ENCODE measurements at regions not wholly inside any gene's neighbourhood (a gene's known extent, or its start where the extent isn't known, plus 50 kb on each side); places are given as distances from the start of the nearest gene placed in this dataset.

DNA sequence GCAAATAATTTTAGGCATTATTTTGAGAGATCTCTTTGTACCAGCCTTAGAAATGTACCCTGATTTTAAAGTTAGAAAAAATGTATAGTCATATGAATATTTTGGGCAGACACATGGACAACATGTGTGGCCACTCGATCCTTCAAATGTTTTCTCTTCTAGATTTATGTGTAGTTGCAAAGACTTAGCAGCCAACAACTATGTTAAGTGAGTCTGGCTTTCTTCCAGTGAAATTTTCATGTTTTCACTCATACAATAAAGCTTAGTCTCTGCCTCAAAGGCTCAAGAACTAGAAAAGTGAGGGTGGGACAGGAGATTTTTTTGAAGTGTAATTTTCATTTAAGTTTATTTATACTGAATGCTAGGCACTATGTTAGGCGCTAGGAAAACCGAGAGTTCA lies 207.7 kb upstream of the DACH1 start:
- Histone ChIP-seq H3K27me3 (ENCODE audit: insufficient read depth, low read length, poor library complexity, severe bottlenecking) (no peaks in the 10 kb centered on the region), H2AFZ (ENCODE audit: low read length) (no peak overlapping the region), H3K9ac (ENCODE audit: low read depth, low read length, poor library complexity, severe bottlenecking) (no peak overlapping the region), H3K36me3 (ENCODE audit: insufficient read depth, low read length) (no peaks in the 10 kb centered on the region), H3F3A (ENCODE audit: low read depth) (no peaks in the 10 kb centered on the region), H4K20me1 (ENCODE audit: insufficient read depth, low read length, poor library complexity, severe bottlenecking) (no peaks in the 10 kb centered on the region), H3K79me2 (ENCODE audit: insufficient read depth, low read length) (no peaks in the 10 kb centered on the region), H3K9me2 (replicated peaks; ENCODE audit: low read depth, low read length) (no peaks in the 10 kb centered on the region), H3K4me1 (ENCODE audit: insufficient read depth, low read length, poor library complexity, severe bottlenecking) (no peaks in the 10 kb centered on the region), H3K9me3 (ENCODE audit: insufficient read depth, low read depth, low read length) (no peaks in the 10 kb centered on the region), H3K4me3 (ENCODE audit: low read length, poor library complexity, severe bottlenecking) (no peak overlapping the region), H3K4me2 (ENCODE audit: low read depth, low read length, poor library complexity, severe bottlenecking) (no peak overlapping the region)
- TF ChIP-seq, protein P1, sequence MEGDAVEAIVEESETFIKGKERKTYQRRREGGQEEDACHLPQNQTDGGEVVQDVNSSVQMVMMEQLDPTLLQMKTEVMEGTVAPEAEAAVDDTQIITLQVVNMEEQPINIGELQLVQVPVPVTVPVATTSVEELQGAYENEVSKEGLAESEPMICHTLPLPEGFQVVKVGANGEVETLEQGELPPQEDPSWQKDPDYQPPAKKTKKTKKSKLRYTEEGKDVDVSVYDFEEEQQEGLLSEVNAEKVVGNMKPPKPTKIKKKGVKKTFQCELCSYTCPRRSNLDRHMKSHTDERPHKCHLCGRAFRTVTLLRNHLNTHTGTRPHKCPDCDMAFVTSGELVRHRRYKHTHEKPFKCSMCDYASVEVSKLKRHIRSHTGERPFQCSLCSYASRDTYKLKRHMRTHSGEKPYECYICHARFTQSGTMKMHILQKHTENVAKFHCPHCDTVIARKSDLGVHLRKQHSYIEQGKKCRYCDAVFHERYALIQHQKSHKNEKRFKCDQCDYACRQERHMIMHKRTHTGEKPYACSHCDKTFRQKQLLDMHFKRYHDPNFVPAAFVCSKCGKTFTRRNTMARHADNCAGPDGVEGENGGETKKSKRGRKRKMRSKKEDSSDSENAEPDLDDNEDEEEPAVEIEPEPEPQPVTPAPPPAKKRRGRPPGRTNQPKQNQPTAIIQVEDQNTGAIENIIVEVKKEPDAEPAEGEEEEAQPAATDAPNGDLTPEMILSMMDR (conservative IDR thresholded peaks at IDR 0.05; ENCODE audit: low read length), result no peak
- no peak for TF ChIP-seq EZH2phosphoT487 (IDR thresholded peaks at IDR 0.05; ENCODE audit: borderline replicate concordance)

DNA sequence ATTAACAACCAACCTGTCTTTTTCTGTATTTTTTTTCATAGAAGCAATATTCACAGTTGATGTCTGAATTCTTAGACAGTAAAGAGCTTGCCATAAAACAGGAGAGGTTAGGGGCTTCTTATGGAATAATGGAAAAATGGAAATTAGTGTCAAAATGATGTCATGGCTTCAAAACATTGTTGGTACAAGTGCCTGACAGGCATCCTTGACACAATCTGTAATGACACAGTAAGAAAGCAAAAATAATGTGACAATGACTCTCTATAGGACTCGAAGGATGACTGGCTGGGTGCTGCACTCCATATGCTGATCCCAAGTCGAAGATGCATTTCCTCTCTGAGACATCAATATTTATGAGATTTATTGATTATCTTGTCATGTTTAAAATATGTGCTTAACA lies 205.3 kb upstream of the DACH1 start:
- no peaks in the 10 kb centered on the region for H3K79me2 ChIP-seq (ENCODE audit: insufficient read depth, low read length)
- TF ChIP-seq, protein P1 (conservative IDR thresholded peaks at IDR 0.05; ENCODE audit: low read length), result no peak
- no peak for TF ChIP-seq EZH2phosphoT487 (IDR thresholded peaks at IDR 0.05; ENCODE audit: borderline replicate concordance)
- no peaks in the 10 kb centered on the region for H3K9me2 ChIP-seq (replicated peaks; ENCODE audit: low read depth, low read length)
- H3F3A ChIP-seq (ENCODE audit: low read depth), result no peaks in the 10 kb centered on the region
- no peak overlapping the region for H2AFZ ChIP-seq (ENCODE audit: low read length)
- H3K4me2 ChIP-seq (ENCODE audit: low read depth, low read length, poor library complexity, severe bottlenecking), result no peak overlapping the region
- H3K9me3 ChIP-seq (ENCODE audit: insufficient read depth, low read depth, low read length), result no peaks in the 10 kb centered on the region
- H3K36me3 ChIP-seq (ENCODE audit: insufficient read depth, low read length), result no peaks in the 10 kb centered on the region
- H3K4me1 ChIP-seq (ENCODE audit: insufficient read depth, low read length, poor library complexity, severe bottlenecking), result no peaks in the 10 kb centered on the region
- no peaks in the 10 kb centered on the region for H4K20me1 ChIP-seq (ENCODE audit: insufficient read depth, low read length, poor library complexity, severe bottlenecking)
- no peak overlapping the region for H3K9ac ChIP-seq (ENCODE audit: low read depth, low read length, poor library complexity, severe bottlenecking)
- no peak overlapping the region for H3K4me3 ChIP-seq (ENCODE audit: low read length, poor library complexity, severe bottlenecking)
- H3K27me3 ChIP-seq (ENCODE audit: insufficient read depth, low read length, poor library complexity, severe bottlenecking), result no peaks in the 10 kb centered on the region

DNA sequence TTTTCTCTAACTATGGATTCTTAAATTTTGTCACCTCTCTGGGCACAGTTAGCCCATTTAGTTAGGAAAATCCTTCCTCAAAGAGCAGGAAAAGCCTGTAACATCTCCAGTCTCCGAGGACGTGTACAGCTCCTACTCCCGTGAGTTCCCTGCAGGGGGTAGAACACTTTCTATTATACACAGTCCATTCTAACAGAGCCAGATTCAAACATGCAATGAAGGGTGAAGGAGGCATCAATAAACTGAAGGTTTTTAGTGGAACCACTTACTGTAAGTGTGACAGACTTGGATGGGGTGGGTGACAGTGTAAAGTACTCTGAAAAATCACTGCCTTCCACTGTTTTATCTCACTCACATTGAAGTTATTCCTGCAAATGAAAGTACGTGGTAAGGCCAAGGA lies 204.7 kb upstream of the DACH1 start:
- Histone ChIP-seq H3K9ac (ENCODE audit: low read depth, low read length, poor library complexity, severe bottlenecking) (no peak overlapping the region), H2AFZ (ENCODE audit: low read length) (no peak overlapping the region), H4K20me1 (ENCODE audit: insufficient read depth, low read length, poor library complexity, severe bottlenecking) (no peaks in the 10 kb centered on the region), H3F3A (ENCODE audit: low read depth) (no peaks in the 10 kb centered on the region), H3K9me2 (replicated peaks; ENCODE audit: low read depth, low read length) (no peaks in the 10 kb centered on the region), H3K36me3 (ENCODE audit: insufficient read depth, low read length) (no peaks in the 10 kb centered on the region), H3K27me3 (ENCODE audit: insufficient read depth, low read length, poor library complexity, severe bottlenecking) (no peaks in the 10 kb centered on the region), H3K4me2 (ENCODE audit: low read depth, low read length, poor library complexity, severe bottlenecking) (no peak overlapping the region), H3K4me1 (ENCODE audit: insufficient read depth, low read length, poor library complexity, severe bottlenecking) (no peaks in the 10 kb centered on the region), H3K4me3 (ENCODE audit: low read length, poor library complexity, severe bottlenecking) (no peak overlapping the region), H3K79me2 (ENCODE audit: insufficient read depth, low read length) (no peaks in the 10 kb centered on the region), H3K9me3 (ENCODE audit: insufficient read depth, low read depth, low read length) (no peaks in the 10 kb centered on the region)
- TF ChIP-seq, protein P1 (conservative IDR thresholded peaks at IDR 0.05; ENCODE audit: low read length), result no peak
- no peak for TF ChIP-seq EZH2phosphoT487 (IDR thresholded peaks at IDR 0.05; ENCODE audit: borderline replicate concordance)

All from Loucy (cell line).